ENCODE measurements at regions not wholly inside any gene's neighbourhood (a gene's known extent, or its start where the extent isn't known, plus 50 kb on each side); places are given as distances from the start of the nearest gene placed in this dataset.

DNA sequence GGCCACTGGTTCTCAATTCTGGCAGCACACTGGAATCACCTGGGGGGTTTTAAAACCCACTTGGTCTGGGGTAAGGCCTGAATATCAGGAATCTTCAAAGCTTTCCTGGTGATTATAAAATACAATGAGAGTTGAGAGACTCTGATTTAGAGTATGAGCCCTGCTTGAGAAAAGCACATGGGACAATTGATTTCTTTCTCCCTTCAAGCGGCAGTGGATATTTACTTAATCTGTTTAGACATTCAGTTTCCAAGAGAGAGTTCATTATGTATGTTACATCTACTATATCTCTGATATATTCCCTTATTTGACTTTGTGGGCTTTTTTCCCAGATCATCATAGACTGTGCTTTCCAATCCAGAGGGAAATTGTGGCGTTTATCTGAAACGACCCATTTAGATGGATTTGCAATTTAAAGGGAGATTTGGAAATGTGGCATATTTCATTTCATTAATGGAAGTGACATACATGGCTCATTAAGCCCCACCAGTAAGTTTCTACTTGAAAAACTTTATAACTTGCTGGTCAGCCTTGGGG lies 171.2 kb upstream of the PFN2 start:
- TF ChIP-seq POLR2A (IDR thresholded peaks at IDR 0.05; ENCODE audit: extremely low read depth, insufficient read length): no peak
- TF ChIP-seq, protein P1, sequence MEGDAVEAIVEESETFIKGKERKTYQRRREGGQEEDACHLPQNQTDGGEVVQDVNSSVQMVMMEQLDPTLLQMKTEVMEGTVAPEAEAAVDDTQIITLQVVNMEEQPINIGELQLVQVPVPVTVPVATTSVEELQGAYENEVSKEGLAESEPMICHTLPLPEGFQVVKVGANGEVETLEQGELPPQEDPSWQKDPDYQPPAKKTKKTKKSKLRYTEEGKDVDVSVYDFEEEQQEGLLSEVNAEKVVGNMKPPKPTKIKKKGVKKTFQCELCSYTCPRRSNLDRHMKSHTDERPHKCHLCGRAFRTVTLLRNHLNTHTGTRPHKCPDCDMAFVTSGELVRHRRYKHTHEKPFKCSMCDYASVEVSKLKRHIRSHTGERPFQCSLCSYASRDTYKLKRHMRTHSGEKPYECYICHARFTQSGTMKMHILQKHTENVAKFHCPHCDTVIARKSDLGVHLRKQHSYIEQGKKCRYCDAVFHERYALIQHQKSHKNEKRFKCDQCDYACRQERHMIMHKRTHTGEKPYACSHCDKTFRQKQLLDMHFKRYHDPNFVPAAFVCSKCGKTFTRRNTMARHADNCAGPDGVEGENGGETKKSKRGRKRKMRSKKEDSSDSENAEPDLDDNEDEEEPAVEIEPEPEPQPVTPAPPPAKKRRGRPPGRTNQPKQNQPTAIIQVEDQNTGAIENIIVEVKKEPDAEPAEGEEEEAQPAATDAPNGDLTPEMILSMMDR (IDR thresholded peaks at IDR 0.05; ENCODE audit: low read depth, low read length): no peak
- TF ChIP-seq, protein P2, sequence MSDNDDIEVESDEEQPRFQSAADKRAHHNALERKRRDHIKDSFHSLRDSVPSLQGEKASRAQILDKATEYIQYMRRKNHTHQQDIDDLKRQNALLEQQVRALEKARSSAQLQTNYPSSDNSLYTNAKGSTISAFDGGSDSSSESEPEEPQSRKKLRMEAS (IDR thresholded peaks at IDR 0.05; ENCODE audit: low read depth, low read length): no peak

All from NB4 (cell line).